ENCODE measurements at regions not wholly inside any gene's neighbourhood (a gene's known extent, or its start where the extent isn't known, plus 50 kb on each side); places are given as distances from the start of the nearest gene placed in this dataset.

- TF ChIP-seq CTCF (conservative IDR thresholded peaks at IDR 0.05) (no peak), EZH2 (IDR thresholded peaks at IDR 0.05; ENCODE audit: low read depth) (no peak)
Observed at GRCh38 chrX:6924443-6925077, 223.0 kb upstream of the STS start.
